Adrenal gland (tissue), 9 donors: ENCODE measurements at regions not wholly inside any gene's neighbourhood (a gene's known extent, or its start where the extent isn't known, plus 50 kb on each side); places are given as distances from the start of the nearest gene placed in this dataset.

ENCODE experiments used
- DNase-seq, 7 donors: peaks; one replicate each; pipeline ENCODE4 v3.0.0-alpha.2; 2019 to 2020
- H3K27ac ChIP-seq, 5 donors: fragments of 200-600 bp; sonication (generic) in 4 of 5; 1 replicate in 3 of 5; 2 replicates in 2 of 5; pipeline versions ENCODE4 v1.5.1 to v1.8.0; 2016 to 2020; ENCODE audit warnings: mild to moderate bottlenecking in 1 of 5
- H3K27me3 ChIP-seq: fragments of 200-600 bp; 2 replicates; pipeline ENCODE4 v1.8.0; 2021
- H3K36me3 ChIP-seq, 2 donors: fragments of 200-600 bp; replicated peaks in 1 of 2; 1 replicate in 1 of 2; 2 replicates in 1 of 2; pipeline versions ENCODE4 v1.5.1 to v1.8.0; 2018 to 2022
- H3K4me1 ChIP-seq, 2 donors: fragments of 200-600 bp; replicated peaks in 1 of 2; 1 replicate in 1 of 2; 2 replicates in 1 of 2; pipeline versions ENCODE4 v1.5.1 to v1.8.0; 2018 to 2021
- H3K4me3 ChIP-seq, 4 donors: fragments of 200-600 bp; sonication (generic) in 3 of 4; one replicate each; pipeline ENCODE4 v1.5.1; 2016 to 2018
- H3K9me3 ChIP-seq, 3 donors: fragments of 200-600 bp; sonication (generic) in 1 of 3; replicated peaks in 1 of 3; 1 replicate in 2 of 3; 2 replicates in 1 of 3; pipeline versions ENCODE4 v1.5.1 to v1.8.0; 2016 to 2021
- POLR2A ChIP-seq, 2 donors: fragments of 450-650 bp; IDR thresholded peaks; one replicate each; pipeline ENCODE4 v1.6.1; 2017; ENCODE audit warnings: antibody characterized with exemption in 2 of 2, mild to moderate bottlenecking in 2 of 2, moderate library complexity in 1 of 2
- WGBS, 4 donors: extraction: QIAGEN DNeasy Blood & Tissue Kit in 2 of 4; methylation state at CpG; one replicate each; pipeline versions ENCODE4 v1.1.5 to v1.1.7; 2013 to 2017; 5-methylcytosine and 5-hydroxymethylcytosine counted together
- intact Hi-C, 2 donors: fragments of 100-400 bp; cut with DNase I; formaldehyde crosslinking; loops; one replicate each; pipeline versions ENCODE4 v1.14.1 to v1.15.0; 2022 to 2023
- TF ChIP-seq, protein P1 (sequence below), 6 experiments: fragments of 450-650 bp in 4 of 6; fragments of 200-600 bp in 2 of 6; sonication (generic) in 1 of 6; IDR thresholded peaks; 1 replicate in 5 of 6; 2 replicates in 1 of 6; pipeline versions ENCODE4 v1.5.1 to v1.8.0; 2016 to 2021; ENCODE audit warnings: antibody characterized with exemption in 6 of 6, mild to moderate bottlenecking in 2 of 6, moderate library complexity in 1 of 6
- donor health status: healthy with polysubstance abuse.
- donor health status: Bipolar disorder and iron deficiency.
- donor health status: DM: yes; HTN: yes; CAD: no.
- donor health status: DM: no; HTN: no; CAD: no.
- donor health status: DM: no; HTN: no; CAD: no.

GRCh38 chr6:96276305-96276704, 245.3 kb upstream of the UFL1 start:
- Histone ChIP-seq H3K9me3 (no peaks in the 10 kb centered on the region), H3K27ac (no peak overlapping the region), H3K4me1 (no peaks in the 10 kb centered on the region), H3K4me3 (no peak overlapping the region), H3K27me3 (no peaks in the 10 kb centered on the region), H3K36me3 (no peaks in the 10 kb centered on the region)
- intact Hi-C loops: no loop called here
- 78 to 89% (median 81%) methylated on average over 2 of the region's 2 CpGs for WGBS, 4 donors
- no peak for DNase-seq
- TF ChIP-seq, protein P1, sequence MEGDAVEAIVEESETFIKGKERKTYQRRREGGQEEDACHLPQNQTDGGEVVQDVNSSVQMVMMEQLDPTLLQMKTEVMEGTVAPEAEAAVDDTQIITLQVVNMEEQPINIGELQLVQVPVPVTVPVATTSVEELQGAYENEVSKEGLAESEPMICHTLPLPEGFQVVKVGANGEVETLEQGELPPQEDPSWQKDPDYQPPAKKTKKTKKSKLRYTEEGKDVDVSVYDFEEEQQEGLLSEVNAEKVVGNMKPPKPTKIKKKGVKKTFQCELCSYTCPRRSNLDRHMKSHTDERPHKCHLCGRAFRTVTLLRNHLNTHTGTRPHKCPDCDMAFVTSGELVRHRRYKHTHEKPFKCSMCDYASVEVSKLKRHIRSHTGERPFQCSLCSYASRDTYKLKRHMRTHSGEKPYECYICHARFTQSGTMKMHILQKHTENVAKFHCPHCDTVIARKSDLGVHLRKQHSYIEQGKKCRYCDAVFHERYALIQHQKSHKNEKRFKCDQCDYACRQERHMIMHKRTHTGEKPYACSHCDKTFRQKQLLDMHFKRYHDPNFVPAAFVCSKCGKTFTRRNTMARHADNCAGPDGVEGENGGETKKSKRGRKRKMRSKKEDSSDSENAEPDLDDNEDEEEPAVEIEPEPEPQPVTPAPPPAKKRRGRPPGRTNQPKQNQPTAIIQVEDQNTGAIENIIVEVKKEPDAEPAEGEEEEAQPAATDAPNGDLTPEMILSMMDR (IDR thresholded peaks at IDR 0.05): no peak
- TF ChIP-seq POLR2A (IDR thresholded peaks at IDR 0.05): no peak

DNA sequence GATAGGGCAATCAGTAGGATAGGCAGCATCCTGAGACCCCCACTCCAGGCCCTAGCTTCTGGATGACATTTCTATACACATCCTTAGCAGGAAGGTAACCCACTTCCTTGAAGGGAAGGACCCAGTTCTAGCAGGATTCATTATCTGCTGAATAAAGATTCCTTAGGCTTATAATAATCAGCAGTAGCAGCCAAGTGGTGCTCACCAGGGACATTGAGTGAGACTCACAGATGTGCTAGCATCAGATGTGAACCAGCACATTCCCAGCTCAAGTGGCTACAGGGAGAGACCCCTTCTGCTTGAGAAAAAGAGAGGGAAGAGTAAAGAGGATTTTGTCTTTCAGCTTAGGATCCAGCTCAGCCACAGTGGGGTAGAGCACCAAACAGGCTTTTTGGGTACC, 244.8 kb upstream of the UFL1 start:
- no peaks in the 10 kb centered on the region for H3K27me3 ChIP-seq
- H3K4me1 ChIP-seq: no peaks in the 10 kb centered on the region
- no peaks in the 10 kb centered on the region for H3K9me3 ChIP-seq
- H3K4me3 ChIP-seq: no peak overlapping the region
- H3K27ac ChIP-seq: no peak overlapping the region
- TF ChIP-seq POLR2A (IDR thresholded peaks at IDR 0.05): no peak
- TF ChIP-seq, protein P1 (IDR thresholded peaks at IDR 0.05): no peak
- H3K36me3 ChIP-seq: no peaks in the 10 kb centered on the region
- DNase-seq: no peak
- intact Hi-C loops: no loop called here

DNA sequence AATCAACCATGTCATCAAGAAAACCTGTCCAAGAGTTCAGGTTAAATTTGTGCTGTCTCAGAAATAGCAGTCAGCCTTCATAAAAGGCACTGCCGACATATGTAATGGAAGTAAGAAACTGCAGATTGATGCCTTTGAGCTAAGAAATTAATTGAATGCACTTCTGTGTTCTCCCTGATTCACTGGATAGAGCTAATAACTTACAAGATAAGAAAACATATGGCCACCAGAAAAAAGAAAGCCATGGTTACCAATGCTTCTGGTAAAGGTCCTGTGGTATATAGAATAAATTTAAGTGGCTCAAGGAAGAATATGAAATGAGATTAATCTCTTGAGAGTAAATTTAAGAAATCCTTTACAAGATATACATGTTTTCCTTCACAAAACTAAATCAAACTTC, 242.5 kb upstream of the UFL1 start:
- Histone ChIP-seq H3K27ac (no peak overlapping the region), H3K4me1 (no peaks in the 10 kb centered on the region), H3K9me3 (no peaks in the 10 kb centered on the region), H3K4me3 (no peak overlapping the region), H3K36me3 (no peaks in the 10 kb centered on the region), H3K27me3 (no peaks in the 10 kb centered on the region)
- no peak for TF ChIP-seq POLR2A (IDR thresholded peaks at IDR 0.05)
- TF ChIP-seq, protein P1 (IDR thresholded peaks at IDR 0.05): no peak
- no peak for DNase-seq
- intact Hi-C loops: no loop called here
- WGBS, 4 donors: 83 to 95% (median 84%) methylated on average over 1 of the region's 1 CpG

DNA sequence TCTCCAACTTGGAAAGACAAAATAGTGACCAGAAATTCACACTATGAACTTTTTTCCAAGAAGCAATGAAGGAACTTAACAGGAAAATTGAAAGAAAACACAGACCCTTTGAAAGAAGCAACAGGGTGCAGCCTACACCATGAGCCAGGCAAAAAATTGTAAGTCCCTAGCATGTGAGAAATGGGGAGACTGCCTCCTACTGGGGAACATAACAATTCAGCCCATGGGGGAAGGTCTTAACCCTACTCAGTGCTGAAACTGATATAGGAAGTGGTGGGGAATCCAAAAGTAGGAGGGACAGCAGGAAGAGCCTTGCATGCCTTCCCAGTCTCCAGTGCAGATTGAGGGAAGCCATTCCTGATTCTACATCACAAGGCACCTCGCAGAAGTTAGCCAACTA, 235.1 kb upstream of the UFL1 start:
- Histone ChIP-seq H3K27me3 (no peaks in the 10 kb centered on the region), H3K9me3 (no peaks in the 10 kb centered on the region), H3K4me3 (no peak overlapping the region), H3K4me1 (no peaks in the 10 kb centered on the region), H3K36me3 (no peaks in the 10 kb centered on the region), H3K27ac (no peak overlapping the region)
- TF ChIP-seq, protein P1 (IDR thresholded peaks at IDR 0.05): no peak
- no peak for TF ChIP-seq POLR2A (IDR thresholded peaks at IDR 0.05)
- no peak for DNase-seq
- intact Hi-C loops: no loop called here
- 74 to 91% (median 80%) methylated on average over 1 of the region's 1 CpG for WGBS, 4 donors
